ENCODE measurements at regions not wholly inside any gene's neighbourhood (a gene's known extent, or its start where the extent isn't known, plus 50 kb on each side); places are given as distances from the start of the nearest gene placed in this dataset.

GRCh38 chr16:66277311-66278070 lies 89.0 kb upstream of the CDH5 start:
- TF ChIP-seq ZBTB21 (CRISPR knock-in tag; IDR thresholded peaks at IDR 0.05; ENCODE audit: borderline replicate concordance) (no peak), CTCF (IDR thresholded peaks at IDR 0.05) (no peak), ATF3 (CRISPR knock-in tag; conservative IDR thresholded peaks at IDR 0.05) (no peak), AFF4 (CRISPR knock-in tag; IDR thresholded peaks at IDR 0.05; ENCODE audit: borderline replicate concordance) (no peak), ZNF232 (CRISPR knock-in tag; IDR thresholded peaks at IDR 0.05) (no peak)

Data from WTC11 (cell line).